Stimulated activated CD8-positive, alpha-beta memory T cell treated with anti-CD3 and anti-CD28 coated beads, Interleukin-7, amount 100 ng/mL, for 4 hours (primary cell): ENCODE measurements at regions not wholly inside any gene's neighbourhood (a gene's known extent, or its start where the extent isn't known, plus 50 kb on each side); places are given as distances from the start of the nearest gene placed in this dataset.

Experiments used
- DNase-seq, 2 donors: peaks; one replicate each; pipeline ENCODE4 v3.0.0-alpha.2; 2020; ENCODE audit warnings: low read depth in 2 of 2

DNA sequence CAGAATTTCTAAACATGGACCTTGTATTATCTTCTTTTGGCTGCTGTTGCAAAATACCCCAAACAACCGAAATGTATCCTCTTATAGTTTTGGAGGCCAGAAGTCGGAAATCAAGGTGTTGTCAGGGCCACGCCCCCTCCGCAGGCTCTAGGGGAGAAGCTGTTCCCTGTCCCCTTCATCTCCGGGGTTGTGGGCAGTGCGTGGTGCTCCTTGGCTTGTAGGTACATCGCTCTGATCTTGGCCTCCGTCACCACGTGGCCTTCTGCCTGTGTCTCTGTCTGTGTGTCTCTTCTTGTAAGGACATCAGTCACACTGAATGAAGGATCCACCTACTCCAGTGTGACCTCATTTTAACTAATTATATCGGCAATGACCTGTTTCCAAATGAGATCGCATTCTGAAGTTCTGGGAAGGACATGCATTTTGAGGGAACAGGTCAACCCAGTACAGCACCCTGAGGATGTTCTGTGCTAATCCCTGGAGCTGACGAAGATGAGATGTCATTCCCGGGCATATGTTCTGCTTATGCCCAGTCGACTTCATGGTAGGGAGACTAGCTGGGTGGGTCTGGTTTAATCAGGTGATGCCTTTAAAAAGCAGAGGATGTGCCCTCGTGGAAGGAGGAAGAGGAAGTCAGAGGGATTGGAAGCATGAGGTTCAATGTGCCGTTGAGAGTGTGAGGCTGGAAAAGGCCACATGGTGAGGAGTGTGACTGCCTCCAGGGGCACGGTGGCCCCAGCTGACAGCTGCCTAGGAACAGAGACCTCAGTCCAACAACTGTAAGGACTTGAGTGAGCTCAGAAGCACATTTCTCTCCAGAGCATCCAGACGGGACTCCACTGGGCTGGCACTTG, 531.1 kb downstream of the TBC1D22A start:
- DNase-seq, result no peak

- no peak for DNase-seq
These were observed 530.3 kb downstream of the TBC1D22A start for GRCh38 chr22:47292546-47293320.

GRCh38 chr22:47291565-47292495, 529.4 kb downstream of the TBC1D22A start:
- no peak for DNase-seq

DNA sequence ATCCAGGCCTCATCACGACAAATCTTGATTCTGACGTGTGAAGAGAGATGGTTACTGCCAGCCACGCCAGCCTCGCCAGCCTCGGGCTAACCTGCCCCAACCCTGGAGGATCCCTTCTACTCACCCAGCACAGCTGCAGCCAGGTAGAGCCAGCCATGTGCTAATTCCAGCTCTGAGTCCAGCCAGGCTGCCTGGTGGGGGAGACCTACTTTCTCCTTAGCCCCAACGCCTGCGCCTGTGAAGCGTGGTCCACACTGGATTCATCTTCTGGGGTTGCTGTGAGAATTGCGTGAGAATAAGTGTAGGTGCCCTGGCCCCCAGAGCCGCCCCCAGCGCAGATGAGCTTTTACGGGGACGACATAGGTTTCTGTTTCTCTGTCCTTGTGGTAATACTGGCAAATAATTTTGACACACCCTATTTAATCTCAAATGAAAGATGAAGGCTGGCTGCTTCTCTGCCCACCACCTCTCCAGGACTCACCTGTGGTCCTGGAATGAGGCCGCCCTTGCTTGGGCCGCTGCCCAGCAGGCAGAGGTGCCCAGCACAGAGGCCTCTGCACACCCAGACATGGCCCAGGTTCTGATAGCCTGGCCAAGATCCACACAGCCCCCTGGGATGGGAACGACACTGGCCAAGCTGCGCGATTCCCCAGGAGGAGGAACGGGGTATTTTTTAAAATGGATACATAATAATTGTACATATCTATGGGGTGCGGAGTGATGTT, 528.4 kb downstream of the TBC1D22A start:
- no peak for DNase-seq

DNA sequence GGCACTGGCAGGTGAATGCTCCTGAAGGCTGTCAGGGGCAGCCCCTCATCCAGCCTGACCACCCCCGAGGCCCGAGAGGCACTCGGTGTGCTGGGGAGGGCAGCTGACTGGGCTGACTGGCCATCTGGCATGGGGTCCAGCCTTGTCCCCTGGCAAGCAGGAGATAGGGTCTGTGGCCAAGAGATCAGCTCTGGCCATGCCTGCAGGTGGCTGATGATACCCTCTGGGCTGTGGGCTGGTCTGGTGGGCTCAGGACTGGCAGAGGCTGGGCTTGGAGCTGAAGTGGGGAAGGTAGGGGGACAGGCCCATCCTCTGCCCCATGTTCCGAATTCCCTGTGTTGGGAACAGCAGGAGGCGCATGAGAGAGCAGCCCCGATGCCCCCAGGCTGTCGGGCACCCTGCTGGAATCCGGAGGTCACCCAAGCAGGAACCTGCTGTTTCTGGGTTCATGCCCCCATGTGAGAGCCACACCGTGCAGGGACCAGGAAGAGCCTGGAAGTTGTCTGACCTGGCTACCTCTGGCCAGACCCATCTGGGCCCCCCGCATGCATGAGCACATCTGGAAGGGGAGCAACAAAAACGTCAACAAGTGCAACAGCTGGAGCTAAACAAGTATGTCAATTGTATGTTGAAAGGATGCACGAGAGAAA, 527.0 kb downstream of the TBC1D22A start:
- DNase-seq, result no peak

DNA sequence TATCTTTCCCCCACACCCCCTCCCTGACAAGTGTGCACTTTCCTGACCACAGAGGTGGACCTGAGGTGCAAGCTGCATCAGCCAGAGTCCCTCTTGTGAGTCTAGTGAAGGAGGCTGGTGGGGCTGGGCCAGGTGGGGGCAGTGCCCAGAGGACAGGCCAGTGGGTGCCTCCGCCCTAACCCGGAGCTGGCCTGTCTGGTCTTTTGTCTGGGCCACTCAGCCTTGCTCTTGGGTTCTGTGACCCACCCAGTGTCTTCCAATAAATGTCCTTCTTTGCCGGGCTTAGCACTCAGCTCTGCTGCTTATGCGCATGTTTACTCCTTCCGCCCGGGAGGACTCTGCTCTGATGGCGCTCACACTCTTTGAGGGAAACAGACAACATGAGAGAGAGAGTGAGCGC, 526.2 kb downstream of the TBC1D22A start:
- no peak for DNase-seq

DNA sequence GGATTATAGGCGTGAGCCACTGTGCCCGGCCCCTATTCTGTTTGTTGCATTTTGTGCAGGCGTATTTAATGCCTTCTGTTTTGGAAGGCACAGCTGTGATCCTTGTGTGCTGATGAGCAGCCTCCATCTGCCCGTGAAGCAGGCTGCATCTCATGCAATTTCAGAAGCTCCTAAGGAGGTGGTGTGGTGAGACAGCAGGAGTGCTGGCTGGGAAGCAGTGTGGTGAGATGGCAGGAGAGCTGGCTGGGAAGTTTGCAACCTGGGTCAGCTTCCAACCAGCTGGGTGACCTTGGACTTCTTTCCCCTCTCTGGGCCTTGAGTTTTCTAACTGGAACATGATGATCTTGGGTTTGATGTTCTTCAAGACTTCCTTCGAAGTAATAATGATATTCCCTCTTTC, 525.1 kb downstream of the TBC1D22A start:
- DNase-seq, result no peak

DNA sequence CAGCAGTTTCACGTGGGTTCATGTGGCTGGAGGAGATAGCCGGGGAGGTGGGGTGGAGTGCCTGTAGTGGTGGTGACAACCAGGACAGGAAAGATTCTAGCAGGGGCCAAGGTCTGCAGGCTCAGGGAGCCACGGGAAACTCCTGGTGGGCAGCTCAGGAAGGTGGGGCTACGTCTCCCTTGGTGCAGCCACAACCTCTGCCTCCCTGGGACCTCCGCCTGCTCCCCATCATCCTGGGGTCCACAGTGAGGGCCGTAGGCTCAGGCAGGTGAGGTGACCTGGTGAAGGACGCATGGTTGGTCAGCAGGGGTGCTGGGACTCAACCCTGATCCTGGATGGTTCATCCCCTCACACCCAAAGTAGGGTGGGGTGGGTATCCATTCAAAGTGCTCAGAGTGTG, 524.1 kb downstream of the TBC1D22A start:
- no peak for DNase-seq

- DNase-seq, result no peak
These were observed 523.5 kb downstream of the TBC1D22A start for GRCh38 chr22:47285981-47286380.

- DNase-seq, result no peak
These were observed 522.4 kb downstream of the TBC1D22A start for GRCh38 chr22:47284822-47285221.

DNA sequence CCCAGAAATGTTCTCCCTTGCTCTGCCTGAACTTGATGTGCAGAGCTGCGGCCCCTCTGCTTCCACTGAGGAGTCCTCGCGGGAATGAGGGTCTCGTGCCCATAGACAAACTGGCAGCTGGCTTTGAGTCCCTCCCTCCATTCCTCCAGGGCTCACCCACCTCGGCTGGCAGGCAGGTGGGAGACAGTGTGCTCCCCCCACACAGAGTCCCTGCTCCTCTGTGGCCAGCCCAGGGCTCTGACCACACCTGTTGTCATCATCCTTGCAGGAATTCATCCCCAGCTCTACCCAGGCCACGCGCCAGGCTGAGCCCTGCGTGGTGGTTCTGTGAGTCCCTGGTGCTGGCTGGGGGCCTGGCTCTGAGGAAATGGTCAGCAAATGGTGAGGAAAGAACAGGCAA, 521.9 kb downstream of the TBC1D22A start:
- DNase-seq, result no peak

- DNase-seq, result no peak
These were observed 521.3 kb downstream of the TBC1D22A start for GRCh38 chr22:47283616-47284270.

GRCh38 chr22:47282851-47283250, 520.4 kb downstream of the TBC1D22A start:
- DNase-seq, result no peak

- no peak for DNase-seq
These were observed 519.9 kb downstream of the TBC1D22A start for GRCh38 chr22:47282366-47282765.

DNA sequence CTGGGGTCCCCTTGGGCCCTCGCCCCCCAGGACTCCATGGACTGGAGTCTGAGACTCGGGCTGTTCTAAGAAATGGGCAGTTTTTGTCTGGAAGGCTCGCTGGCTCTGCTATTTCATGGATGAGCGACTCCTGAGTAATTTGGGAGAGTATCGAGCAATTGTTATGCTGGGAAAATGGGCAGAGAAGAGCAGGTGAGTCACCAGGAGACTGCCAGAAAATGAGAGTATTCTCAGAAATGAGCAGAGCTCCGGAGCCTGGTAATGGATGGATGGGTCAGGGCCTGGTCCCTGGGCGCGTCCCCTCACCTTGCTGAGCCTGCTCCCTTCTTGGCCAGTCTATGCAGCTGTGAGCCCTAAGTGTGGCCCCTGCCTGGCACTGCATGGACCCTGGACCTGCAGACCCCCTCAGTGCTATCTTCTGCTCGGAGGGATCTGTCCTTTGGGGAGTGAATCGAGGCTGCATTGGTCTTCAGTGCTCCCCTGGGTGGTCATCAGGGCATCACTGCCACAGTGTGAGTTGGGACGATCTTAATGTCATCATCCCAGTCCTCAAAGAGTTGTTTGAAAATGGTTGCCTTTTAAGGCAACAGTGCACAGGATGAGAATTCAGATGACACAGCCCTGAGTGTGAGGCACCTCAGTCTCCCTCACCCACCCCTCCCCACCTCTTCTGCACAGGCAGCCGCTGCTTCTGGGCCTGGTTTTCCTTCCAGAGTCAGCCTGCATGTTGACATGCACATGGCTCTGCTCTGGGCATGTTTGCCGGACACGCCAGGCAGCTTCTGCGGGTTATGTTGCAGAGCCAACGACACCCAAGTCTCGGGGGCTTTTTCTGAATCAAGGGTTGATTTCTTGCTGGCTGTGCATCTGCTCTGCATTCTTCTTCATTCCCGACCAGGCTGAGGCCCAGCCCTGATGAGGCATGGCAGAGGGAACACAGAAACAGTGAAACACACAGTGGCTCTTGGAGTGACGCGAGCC, 519.0 kb downstream of the TBC1D22A start:
- DNase-seq, result no peak

DNA sequence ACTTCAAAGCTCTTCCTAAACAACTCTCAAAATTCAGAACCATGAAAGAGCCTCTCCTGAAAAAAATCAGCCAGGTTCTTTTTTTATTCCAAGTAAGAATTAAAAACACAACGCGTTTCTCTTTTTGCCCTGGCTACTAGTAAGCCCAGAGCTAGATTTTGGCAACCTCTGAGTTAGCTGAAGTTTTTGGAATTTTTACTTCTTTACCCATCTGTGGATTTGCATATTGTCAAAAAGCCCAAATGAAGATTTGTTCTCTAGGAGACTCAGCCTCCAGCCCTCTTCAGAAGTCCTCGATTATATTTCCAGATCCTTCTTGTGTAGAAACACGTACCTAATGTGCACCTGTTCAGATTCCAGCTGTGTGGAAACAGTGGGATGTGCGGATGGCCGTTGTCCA, 517.9 kb downstream of the TBC1D22A start:
- DNase-seq, result no peak

DNA sequence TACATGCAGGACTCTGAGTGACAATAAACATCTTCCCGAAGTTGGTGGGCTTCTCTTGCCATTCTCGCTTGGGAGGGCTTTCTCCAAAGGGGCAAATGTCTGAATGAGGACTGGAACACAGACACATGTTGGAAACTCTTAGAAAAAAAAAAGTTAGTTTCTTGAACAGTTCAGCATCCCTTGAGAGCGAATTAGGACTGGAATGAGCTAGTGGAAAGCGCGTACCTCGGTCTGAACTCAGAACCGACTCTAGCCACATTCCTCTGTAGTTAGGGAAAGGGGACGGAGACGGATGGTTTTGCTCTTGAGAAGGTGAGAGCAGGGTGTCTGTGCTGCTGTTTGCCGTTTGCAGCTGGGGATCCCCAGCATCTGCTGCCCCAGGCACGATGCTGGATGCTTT, 517.3 kb downstream of the TBC1D22A start:
- no peak for DNase-seq

GRCh38 chr22:47279337-47279736, 516.9 kb downstream of the TBC1D22A start:
- DNase-seq, result no peak

DNA sequence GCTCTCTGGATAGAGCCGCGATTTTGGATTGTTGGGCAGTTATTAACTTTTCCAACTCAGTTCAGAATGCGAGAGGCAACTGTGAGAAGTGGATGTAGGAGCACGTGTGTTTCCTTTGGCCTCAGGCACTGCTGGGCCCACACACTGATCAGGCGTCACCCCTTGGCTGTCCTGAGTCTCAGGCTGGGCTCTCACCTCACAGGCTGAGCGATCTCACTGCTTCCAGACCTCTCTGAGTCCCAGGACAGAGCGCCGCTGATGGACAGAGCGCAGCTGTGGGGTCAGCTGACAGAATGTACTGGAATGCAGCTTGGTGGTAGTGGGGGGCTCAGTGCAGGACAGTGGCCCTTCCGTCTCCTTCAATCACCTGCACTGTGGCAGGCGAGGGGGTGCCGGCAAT, 516.2 kb downstream of the TBC1D22A start:
- no peak for DNase-seq
